Adrenal gland (tissue), 9 donors: ENCODE measurements at regions not wholly inside any gene's neighbourhood (a gene's known extent, or its start where the extent isn't known, plus 50 kb on each side); places are given as distances from the start of the nearest gene placed in this dataset.

Experiments
- DNase-seq, 7 donors: peaks; one replicate each; pipeline ENCODE4 v3.0.0-alpha.2; 2019 to 2020
- H3K27ac ChIP-seq, 5 donors: fragments of 200-600 bp; sonication (generic) in 4 of 5; 1 replicate in 3 of 5; 2 replicates in 2 of 5; pipeline versions ENCODE4 v1.5.1 to v1.8.0; 2016 to 2020; ENCODE audit warnings: mild to moderate bottlenecking in 1 of 5
- H3K27me3 ChIP-seq: fragments of 200-600 bp; 2 replicates; pipeline ENCODE4 v1.8.0; 2021
- H3K36me3 ChIP-seq, 2 donors: fragments of 200-600 bp; replicated peaks in 1 of 2; 1 replicate in 1 of 2; 2 replicates in 1 of 2; pipeline versions ENCODE4 v1.5.1 to v1.8.0; 2018 to 2022
- H3K4me1 ChIP-seq, 2 donors: fragments of 200-600 bp; replicated peaks in 1 of 2; 1 replicate in 1 of 2; 2 replicates in 1 of 2; pipeline versions ENCODE4 v1.5.1 to v1.8.0; 2018 to 2021
- H3K4me3 ChIP-seq, 4 donors: fragments of 200-600 bp; sonication (generic) in 3 of 4; one replicate each; pipeline ENCODE4 v1.5.1; 2016 to 2018
- H3K9me3 ChIP-seq, 3 donors: fragments of 200-600 bp; sonication (generic) in 1 of 3; replicated peaks in 1 of 3; 1 replicate in 2 of 3; 2 replicates in 1 of 3; pipeline versions ENCODE4 v1.5.1 to v1.8.0; 2016 to 2021
- CTCF ChIP-seq, 6 experiments: fragments of 450-650 bp in 4 of 6; fragments of 200-600 bp in 2 of 6; sonication (generic) in 1 of 6; IDR thresholded peaks; 1 replicate in 5 of 6; 2 replicates in 1 of 6; pipeline versions ENCODE4 v1.5.1 to v1.8.0; 2016 to 2021; ENCODE audit warnings: antibody characterized with exemption in 6 of 6, mild to moderate bottlenecking in 2 of 6, moderate library complexity in 1 of 6
- POLR2A ChIP-seq, 2 donors: fragments of 450-650 bp; IDR thresholded peaks; one replicate each; pipeline ENCODE4 v1.6.1; 2017; ENCODE audit warnings: antibody characterized with exemption in 2 of 2, mild to moderate bottlenecking in 2 of 2, moderate library complexity in 1 of 2
- WGBS, 4 donors: extraction: QIAGEN DNeasy Blood & Tissue Kit in 2 of 4; methylation state at CpG; one replicate each; pipeline versions ENCODE4 v1.1.5 to v1.1.7; 2013 to 2017; 5-methylcytosine and 5-hydroxymethylcytosine counted together
- intact Hi-C, 2 donors: fragments of 100-400 bp; cut with DNase I; formaldehyde crosslinking; loops; one replicate each; pipeline versions ENCODE4 v1.14.1 to v1.15.0; 2022 to 2023
- donor health status: healthy with polysubstance abuse.
- donor health status: Bipolar disorder and iron deficiency.
- donor health status: DM: yes; HTN: yes; CAD: no.
- donor health status: DM: no; HTN: no; CAD: no.
- donor health status: DM: no; HTN: no; CAD: no.

- no peaks in the 10 kb centered on the region for H3K27me3 ChIP-seq
- WGBS, 4 donors: 83 to 94% (median 88%) methylated on average over 1 of the region's 1 CpG
- TF ChIP-seq POLR2A (IDR thresholded peaks at IDR 0.05) (no peak), CTCF (IDR thresholded peaks at IDR 0.05) (no peak)
- no peaks in the 10 kb centered on the region for H3K9me3 ChIP-seq
- intact Hi-C loops: no loop called here
- no peaks in the 10 kb centered on the region for H3K36me3 ChIP-seq
- H3K27ac ChIP-seq: no peak overlapping the region
- H3K4me1 ChIP-seq: no peaks in the 10 kb centered on the region
- DNase-seq: no peak
- no peak overlapping the region for H3K4me3 ChIP-seq
These were observed 395.6 kb downstream of the TDRD15 start for GRCh38 chr2:21519412-21519811.

GRCh38 chr2:21519821-21520220, 396.1 kb downstream of the TDRD15 start:
- intact Hi-C loops: no loop called here
- Histone ChIP-seq H3K9me3 (no peaks in the 10 kb centered on the region), H3K36me3 (no peaks in the 10 kb centered on the region), H3K4me3 (no peak overlapping the region), H3K27ac (no peak overlapping the region), H3K4me1 (no peaks in the 10 kb centered on the region), H3K27me3 (no peaks in the 10 kb centered on the region)
- TF ChIP-seq POLR2A (IDR thresholded peaks at IDR 0.05): no peak
- TF ChIP-seq CTCF (IDR thresholded peaks at IDR 0.05): no peak
- WGBS, 4 donors: 75 to 83% (median 79%) methylated on average over 4 of the region's 4 CpGs
- DNase-seq: no peak

GRCh38 chr2:21535826-21536225, 412.1 kb downstream of the TDRD15 start:
- intact Hi-C loops: no loop called here
- TF ChIP-seq POLR2A (IDR thresholded peaks at IDR 0.05) (no peak), CTCF (IDR thresholded peaks at IDR 0.05) (no peak)
- no peaks in the 10 kb centered on the region for H3K27me3 ChIP-seq

GRCh38 chr2:21539685-21540084, 415.9 kb downstream of the TDRD15 start:
- intact Hi-C loops: no loop called here
- Histone ChIP-seq H3K27ac (no peak overlapping the region), H3K27me3 (no peaks in the 10 kb centered on the region), H3K4me1 (no peaks in the 10 kb centered on the region), H3K4me3 (no peak overlapping the region), H3K9me3 (no peaks in the 10 kb centered on the region), H3K36me3 (no peaks in the 10 kb centered on the region)
- 70 to 78% (median 72%) methylated on average over 2 of the region's 2 CpGs for WGBS, 4 donors
- DNase-seq: no peak
- TF ChIP-seq POLR2A (IDR thresholded peaks at IDR 0.05): no peak
- TF ChIP-seq CTCF (IDR thresholded peaks at IDR 0.05): no peak

More at GRCh38 chr2:21535826-21536225, 412.1 kb downstream of the TDRD15 start:
- H3K9me3 ChIP-seq: peaks cover 0 to 4% (median 3%) of the 10 kb centered on the region in 3 donors
- no peaks in the 10 kb centered on the region for H3K4me1 ChIP-seq
- no peak overlapping the region for H3K27ac ChIP-seq
- DNase-seq: no peak
- no peak overlapping the region for H3K4me3 ChIP-seq
- 67 to 75% (median 72%) methylated on average over 4 of the region's 4 CpGs for WGBS, 4 donors
- H3K36me3 ChIP-seq: no peaks in the 10 kb centered on the region
